ENCODE measurements at regions not wholly inside any gene's neighbourhood (a gene's known extent, or its start where the extent isn't known, plus 50 kb on each side); places are given as distances from the start of the nearest gene placed in this dataset.

DNA sequence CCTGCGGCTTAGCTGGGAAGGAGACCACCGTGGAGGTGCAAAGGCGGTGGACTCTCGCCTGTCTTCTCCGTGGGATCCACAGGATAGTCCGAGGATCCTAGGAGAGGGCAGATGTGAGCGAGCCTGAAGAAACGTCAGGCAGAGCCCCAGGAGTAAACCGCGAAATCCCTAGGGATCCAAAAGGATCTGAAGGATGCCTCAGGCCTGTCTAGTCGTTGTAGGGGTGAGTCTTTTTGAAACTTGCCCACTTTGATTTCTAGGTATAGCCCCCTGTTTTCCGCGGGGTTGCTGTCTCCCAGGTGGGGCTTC lies 576.5 kb downstream of the KCNJ18 start:
- TF ChIP-seq ZNF138 (CRISPR knock-in tag; conservative IDR thresholded peaks at IDR 0.05) (no peak), RELA (CRISPR knock-in tag; IDR thresholded peaks at IDR 0.05; ENCODE audit: borderline replicate concordance) (no peak), JAZF1 (CRISPR knock-in tag; IDR thresholded peaks at IDR 0.05) (no peak), NR3C1 (CRISPR knock-in tag; conservative IDR thresholded peaks at IDR 0.05; ENCODE audit: low read depth) (no peak), TP53 (CRISPR knock-in tag; IDR thresholded peaks at IDR 0.05) (no peak), FOXJ3 (CRISPR knock-in tag; IDR thresholded peaks at IDR 0.05; ENCODE audit: borderline replicate concordance) (no peak), ZNF396 (CRISPR knock-in tag; IDR thresholded peaks at IDR 0.05; ENCODE audit: borderline replicate concordance) (no peak), ZNF423 (CRISPR knock-in tag; IDR thresholded peaks at IDR 0.05) (no peak), FOXK1 (CRISPR knock-in tag; IDR thresholded peaks at IDR 0.05) (no peak), GABPB1 (CRISPR knock-in tag; IDR thresholded peaks at IDR 0.05) (no peak)
- TF ChIP-seq, protein P1, sequence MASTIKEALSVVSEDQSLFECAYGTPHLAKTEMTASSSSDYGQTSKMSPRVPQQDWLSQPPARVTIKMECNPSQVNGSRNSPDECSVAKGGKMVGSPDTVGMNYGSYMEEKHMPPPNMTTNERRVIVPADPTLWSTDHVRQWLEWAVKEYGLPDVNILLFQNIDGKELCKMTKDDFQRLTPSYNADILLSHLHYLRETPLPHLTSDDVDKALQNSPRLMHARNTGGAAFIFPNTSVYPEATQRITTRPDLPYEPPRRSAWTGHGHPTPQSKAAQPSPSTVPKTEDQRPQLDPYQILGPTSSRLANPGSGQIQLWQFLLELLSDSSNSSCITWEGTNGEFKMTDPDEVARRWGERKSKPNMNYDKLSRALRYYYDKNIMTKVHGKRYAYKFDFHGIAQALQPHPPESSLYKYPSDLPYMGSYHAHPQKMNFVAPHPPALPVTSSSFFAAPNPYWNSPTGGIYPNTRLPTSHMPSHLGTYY (CRISPR knock-in tag; IDR thresholded peaks at IDR 0.05) = no peak
- TF ChIP-seq, protein P2, sequence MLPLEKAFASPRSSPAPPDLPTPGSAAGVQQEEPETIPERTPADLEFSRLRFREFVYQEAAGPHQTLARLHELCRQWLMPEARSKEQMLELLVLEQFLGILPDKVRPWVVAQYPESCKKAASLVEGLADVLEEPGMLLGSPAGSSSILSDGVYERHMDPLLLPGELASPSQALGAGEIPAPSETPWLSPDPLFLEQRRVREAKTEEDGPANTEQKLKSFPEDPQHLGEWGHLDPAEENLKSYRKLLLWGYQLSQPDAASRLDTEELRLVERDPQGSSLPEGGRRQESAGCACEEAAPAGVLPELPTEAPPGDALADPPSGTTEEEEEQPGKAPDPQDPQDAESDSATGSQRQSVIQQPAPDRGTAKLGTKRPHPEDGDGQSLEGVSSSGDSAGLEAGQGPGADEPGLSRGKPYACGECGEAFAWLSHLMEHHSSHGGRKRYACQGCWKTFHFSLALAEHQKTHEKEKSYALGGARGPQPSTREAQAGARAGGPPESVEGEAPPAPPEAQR (CRISPR knock-in tag; IDR thresholded peaks at IDR 0.05) = no peak
- TF ChIP-seq, protein P3, sequence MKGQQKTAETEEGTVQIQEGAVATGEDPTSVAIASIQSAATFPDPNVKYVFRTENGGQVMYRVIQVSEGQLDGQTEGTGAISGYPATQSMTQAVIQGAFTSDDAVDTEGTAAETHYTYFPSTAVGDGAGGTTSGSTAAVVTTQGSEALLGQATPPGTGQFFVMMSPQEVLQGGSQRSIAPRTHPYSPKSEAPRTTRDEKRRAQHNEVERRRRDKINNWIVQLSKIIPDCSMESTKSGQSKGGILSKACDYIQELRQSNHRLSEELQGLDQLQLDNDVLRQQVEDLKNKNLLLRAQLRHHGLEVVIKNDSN (CRISPR knock-in tag; IDR thresholded peaks at IDR 0.05) = no peak
- TF ChIP-seq, protein P4, sequence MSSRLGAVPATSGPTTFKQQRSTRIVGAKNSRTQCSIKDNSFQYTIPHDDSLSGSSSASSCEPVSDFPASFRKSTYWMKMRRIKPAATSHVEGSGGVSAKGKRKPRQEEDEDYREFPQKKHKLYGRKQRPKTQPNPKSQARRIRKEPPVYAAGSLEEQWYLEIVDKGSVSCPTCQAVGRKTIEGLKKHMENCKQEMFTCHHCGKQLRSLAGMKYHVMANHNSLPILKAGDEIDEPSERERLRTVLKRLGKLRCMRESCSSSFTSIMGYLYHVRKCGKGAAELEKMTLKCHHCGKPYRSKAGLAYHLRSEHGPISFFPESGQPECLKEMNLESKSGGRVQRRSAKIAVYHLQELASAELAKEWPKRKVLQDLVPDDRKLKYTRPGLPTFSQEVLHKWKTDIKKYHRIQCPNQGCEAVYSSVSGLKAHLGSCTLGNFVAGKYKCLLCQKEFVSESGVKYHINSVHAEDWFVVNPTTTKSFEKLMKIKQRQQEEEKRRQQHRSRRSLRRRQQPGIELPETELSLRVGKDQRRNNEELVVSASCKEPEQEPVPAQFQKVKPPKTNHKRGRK (CRISPR knock-in tag; IDR thresholded peaks at IDR 0.05; ENCODE audit: borderline replicate concordance) = no peak
- TF ChIP-seq, protein P5, sequence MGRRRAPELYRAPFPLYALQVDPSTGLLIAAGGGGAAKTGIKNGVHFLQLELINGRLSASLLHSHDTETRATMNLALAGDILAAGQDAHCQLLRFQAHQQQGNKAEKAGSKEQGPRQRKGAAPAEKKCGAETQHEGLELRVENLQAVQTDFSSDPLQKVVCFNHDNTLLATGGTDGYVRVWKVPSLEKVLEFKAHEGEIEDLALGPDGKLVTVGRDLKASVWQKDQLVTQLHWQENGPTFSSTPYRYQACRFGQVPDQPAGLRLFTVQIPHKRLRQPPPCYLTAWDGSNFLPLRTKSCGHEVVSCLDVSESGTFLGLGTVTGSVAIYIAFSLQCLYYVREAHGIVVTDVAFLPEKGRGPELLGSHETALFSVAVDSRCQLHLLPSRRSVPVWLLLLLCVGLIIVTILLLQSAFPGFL (CRISPR knock-in tag; IDR thresholded peaks at IDR 0.05; ENCODE audit: borderline replicate concordance) = no peak
- TF ChIP-seq, protein P6, sequence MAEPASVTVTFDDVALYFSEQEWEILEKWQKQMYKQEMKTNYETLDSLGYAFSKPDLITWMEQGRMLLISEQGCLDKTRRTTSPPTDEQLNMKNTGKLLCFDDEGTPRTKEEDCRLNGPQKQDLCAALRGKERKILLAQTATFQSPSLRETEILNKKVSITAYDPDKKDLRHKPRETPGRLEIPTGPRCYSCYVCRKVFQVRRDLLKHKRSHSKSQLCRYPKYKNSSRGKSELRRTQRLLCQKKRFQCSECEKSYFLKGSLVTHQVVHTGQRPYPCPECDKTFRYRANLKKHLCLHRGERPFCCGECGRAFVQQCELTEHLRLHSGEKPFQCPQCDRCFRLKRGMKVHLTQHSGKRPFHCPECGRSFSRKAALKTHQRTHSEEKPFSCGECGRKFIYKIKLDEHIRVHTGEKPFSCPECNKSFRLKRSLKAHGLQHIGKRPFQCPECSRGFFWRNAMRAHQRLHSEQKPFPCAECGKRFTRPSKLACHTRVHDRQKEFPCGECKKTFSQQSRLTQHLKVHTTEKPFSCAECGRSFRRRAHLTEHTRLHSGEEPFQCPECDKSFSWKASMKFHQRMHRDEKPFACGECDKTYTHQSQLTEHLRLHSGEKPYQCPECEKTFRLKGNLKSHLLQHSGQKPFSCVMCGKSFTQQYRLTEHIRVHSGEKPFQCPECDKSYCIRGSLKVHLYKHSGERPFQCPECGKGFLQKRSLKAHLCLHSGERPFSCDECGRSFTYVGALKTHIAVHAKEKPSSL (CRISPR knock-in tag; conservative IDR thresholded peaks at IDR 0.05) = no peak
- TF ChIP-seq, protein P7, sequence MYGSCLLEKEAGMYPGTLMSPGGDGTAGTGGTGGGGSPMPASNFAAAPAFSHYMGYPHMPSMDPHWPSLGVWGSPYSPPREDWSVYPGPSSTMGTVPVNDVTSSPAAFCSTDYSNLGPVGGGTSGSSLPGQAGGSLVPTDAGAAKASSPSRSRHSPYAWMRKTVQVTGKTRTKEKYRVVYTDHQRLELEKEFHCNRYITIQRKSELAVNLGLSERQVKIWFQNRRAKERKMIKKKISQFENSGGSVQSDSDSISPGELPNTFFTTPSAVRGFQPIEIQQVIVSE (CRISPR knock-in tag; IDR thresholded peaks at IDR 0.05; ENCODE audit: borderline replicate concordance) = no peak
- TF ChIP-seq, protein P8, sequence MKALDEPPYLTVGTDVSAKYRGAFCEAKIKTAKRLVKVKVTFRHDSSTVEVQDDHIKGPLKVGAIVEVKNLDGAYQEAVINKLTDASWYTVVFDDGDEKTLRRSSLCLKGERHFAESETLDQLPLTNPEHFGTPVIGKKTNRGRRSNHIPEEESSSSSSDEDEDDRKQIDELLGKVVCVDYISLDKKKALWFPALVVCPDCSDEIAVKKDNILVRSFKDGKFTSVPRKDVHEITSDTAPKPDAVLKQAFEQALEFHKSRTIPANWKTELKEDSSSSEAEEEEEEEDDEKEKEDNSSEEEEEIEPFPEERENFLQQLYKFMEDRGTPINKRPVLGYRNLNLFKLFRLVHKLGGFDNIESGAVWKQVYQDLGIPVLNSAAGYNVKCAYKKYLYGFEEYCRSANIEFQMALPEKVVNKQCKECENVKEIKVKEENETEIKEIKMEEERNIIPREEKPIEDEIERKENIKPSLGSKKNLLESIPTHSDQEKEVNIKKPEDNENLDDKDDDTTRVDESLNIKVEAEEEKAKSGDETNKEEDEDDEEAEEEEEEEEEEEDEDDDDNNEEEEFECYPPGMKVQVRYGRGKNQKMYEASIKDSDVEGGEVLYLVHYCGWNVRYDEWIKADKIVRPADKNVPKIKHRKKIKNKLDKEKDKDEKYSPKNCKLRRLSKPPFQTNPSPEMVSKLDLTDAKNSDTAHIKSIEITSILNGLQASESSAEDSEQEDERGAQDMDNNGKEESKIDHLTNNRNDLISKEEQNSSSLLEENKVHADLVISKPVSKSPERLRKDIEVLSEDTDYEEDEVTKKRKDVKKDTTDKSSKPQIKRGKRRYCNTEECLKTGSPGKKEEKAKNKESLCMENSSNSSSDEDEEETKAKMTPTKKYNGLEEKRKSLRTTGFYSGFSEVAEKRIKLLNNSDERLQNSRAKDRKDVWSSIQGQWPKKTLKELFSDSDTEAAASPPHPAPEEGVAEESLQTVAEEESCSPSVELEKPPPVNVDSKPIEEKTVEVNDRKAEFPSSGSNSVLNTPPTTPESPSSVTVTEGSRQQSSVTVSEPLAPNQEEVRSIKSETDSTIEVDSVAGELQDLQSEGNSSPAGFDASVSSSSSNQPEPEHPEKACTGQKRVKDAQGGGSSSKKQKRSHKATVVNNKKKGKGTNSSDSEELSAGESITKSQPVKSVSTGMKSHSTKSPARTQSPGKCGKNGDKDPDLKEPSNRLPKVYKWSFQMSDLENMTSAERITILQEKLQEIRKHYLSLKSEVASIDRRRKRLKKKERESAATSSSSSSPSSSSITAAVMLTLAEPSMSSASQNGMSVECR (CRISPR knock-in tag; IDR thresholded peaks at IDR 0.05; ENCODE audit: borderline replicate concordance) = no peak
- TF ChIP-seq, protein P9, sequence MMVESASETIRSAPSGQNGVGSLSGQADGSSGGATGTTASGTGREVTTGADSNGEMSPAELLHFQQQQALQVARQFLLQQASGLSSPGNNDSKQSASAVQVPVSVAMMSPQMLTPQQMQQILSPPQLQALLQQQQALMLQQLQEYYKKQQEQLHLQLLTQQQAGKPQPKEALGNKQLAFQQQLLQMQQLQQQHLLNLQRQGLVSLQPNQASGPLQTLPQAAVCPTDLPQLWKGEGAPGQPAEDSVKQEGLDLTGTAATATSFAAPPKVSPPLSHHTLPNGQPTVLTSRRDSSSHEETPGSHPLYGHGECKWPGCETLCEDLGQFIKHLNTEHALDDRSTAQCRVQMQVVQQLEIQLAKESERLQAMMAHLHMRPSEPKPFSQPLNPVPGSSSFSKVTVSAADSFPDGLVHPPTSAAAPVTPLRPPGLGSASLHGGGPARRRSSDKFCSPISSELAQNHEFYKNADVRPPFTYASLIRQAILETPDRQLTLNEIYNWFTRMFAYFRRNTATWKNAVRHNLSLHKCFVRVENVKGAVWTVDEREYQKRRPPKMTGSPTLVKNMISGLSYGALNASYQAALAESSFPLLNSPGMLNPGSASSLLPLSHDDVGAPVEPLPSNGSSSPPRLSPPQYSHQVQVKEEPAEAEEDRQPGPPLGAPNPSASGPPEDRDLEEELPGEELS (CRISPR knock-in tag; IDR thresholded peaks at IDR 0.05) = no peak
- ChIA-PET CTCF (no interaction called here), POLR2A (no interaction called here)
- DNase-seq (ENCODE audit: low spot score) (no peak), ATAC-seq (no peak)
- Mint-ChIP-seq H3K4me3 (no peak overlapping the region), H3K27me3 (ENCODE audit: low read depth) (peaks cover 16% of the 10 kb centered on the region), H3K9me3 (peaks cover 54% of the 10 kb centered on the region), H3K36me3 (peaks cover 53% of the 10 kb centered on the region), H3K4me1 (no peaks in the 10 kb centered on the region), H3K27ac (no peak overlapping the region)

Data from WTC11 (cell line).